ENCODE measurements at regions not wholly inside any gene's neighbourhood (a gene's known extent, or its start where the extent isn't known, plus 50 kb on each side); places are given as distances from the start of the nearest gene placed in this dataset.

DNA sequence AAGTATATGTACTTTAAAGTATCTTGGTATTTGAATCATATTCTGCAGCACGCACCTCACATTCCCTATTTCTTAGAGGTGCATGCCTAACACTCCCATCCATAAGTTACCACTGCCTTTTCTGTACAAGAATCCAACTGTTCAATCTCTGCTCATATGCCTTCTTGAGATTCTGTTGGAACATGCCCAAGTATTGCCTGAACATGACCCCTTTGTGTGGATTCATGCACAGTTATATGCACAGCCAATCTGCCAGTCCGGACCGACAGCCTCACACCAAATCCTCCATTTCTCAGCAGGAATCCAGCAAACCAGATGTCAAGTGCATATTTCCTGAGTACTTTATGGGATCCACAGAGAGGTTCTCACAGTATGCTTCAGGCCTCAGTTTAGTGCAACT is 222.0 kb downstream of the TMEM182 start:
- no peak for TF ChIP-seq EZH2 (IDR thresholded peaks at IDR 0.05; ENCODE audit: low read length, missing control alignments)
- TF ChIP-seq, protein P1, sequence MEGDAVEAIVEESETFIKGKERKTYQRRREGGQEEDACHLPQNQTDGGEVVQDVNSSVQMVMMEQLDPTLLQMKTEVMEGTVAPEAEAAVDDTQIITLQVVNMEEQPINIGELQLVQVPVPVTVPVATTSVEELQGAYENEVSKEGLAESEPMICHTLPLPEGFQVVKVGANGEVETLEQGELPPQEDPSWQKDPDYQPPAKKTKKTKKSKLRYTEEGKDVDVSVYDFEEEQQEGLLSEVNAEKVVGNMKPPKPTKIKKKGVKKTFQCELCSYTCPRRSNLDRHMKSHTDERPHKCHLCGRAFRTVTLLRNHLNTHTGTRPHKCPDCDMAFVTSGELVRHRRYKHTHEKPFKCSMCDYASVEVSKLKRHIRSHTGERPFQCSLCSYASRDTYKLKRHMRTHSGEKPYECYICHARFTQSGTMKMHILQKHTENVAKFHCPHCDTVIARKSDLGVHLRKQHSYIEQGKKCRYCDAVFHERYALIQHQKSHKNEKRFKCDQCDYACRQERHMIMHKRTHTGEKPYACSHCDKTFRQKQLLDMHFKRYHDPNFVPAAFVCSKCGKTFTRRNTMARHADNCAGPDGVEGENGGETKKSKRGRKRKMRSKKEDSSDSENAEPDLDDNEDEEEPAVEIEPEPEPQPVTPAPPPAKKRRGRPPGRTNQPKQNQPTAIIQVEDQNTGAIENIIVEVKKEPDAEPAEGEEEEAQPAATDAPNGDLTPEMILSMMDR (conservative IDR thresholded peaks at IDR 0.05 in 1 of 2, IDR thresholded peaks at IDR 0.05 in 1 of 2; ENCODE audit: low read depth in 1 of 2, low read length in 2 of 2), result no peak

Data from fibroblast of lung (primary cell).